ENCODE measurements at regions not wholly inside any gene's neighbourhood (a gene's known extent, or its start where the extent isn't known, plus 50 kb on each side); places are given as distances from the start of the nearest gene placed in this dataset.

DNA sequence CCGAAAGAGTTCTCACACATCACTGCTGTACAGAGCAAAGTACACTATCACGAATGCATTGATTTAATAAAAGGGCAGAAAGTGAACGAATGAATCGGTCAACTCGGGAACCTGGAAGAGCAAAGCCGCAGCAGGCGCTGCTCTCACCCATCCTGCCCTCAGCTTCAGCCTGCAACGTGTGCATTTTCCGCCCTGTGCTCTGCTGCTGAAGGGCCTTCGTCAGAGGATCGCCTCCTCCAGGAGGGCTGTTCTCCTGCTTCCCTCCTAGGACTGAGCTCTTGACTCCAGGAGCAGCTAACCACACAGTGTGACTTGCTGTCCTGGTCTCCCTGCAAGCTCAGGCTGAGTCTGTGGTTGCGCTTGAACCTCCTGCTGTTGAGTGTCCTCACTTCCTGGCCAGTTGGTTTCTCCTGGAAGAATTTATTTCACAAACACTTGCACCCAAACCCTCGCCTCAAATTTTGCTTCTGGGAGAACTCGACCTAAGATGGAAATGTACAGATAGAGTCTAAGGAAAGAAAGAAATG lies 473.0 kb upstream of the KLF6 start (continued):
- TF ChIP-seq, protein P1, sequence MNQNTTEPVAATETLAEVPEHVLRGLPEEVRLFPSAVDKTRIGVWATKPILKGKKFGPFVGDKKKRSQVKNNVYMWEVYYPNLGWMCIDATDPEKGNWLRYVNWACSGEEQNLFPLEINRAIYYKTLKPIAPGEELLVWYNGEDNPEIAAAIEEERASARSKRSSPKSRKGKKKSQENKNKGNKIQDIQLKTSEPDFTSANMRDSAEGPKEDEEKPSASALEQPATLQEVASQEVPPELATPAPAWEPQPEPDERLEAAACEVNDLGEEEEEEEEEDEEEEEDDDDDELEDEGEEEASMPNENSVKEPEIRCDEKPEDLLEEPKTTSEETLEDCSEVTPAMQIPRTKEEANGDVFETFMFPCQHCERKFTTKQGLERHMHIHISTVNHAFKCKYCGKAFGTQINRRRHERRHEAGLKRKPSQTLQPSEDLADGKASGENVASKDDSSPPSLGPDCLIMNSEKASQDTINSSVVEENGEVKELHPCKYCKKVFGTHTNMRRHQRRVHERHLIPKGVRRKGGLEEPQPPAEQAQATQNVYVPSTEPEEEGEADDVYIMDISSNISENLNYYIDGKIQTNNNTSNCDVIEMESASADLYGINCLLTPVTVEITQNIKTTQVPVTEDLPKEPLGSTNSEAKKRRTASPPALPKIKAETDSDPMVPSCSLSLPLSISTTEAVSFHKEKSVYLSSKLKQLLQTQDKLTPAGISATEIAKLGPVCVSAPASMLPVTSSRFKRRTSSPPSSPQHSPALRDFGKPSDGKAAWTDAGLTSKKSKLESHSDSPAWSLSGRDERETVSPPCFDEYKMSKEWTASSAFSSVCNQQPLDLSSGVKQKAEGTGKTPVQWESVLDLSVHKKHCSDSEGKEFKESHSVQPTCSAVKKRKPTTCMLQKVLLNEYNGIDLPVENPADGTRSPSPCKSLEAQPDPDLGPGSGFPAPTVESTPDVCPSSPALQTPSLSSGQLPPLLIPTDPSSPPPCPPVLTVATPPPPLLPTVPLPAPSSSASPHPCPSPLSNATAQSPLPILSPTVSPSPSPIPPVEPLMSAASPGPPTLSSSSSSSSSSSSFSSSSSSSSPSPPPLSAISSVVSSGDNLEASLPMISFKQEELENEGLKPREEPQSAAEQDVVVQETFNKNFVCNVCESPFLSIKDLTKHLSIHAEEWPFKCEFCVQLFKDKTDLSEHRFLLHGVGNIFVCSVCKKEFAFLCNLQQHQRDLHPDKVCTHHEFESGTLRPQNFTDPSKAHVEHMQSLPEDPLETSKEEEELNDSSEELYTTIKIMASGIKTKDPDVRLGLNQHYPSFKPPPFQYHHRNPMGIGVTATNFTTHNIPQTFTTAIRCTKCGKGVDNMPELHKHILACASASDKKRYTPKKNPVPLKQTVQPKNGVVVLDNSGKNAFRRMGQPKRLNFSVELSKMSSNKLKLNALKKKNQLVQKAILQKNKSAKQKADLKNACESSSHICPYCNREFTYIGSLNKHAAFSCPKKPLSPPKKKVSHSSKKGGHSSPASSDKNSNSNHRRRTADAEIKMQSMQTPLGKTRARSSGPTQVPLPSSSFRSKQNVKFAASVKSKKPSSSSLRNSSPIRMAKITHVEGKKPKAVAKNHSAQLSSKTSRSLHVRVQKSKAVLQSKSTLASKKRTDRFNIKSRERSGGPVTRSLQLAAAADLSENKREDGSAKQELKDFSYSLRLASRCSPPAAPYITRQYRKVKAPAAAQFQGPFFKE (tag by site-specific recombination; IDR thresholded peaks at IDR 0.05; ENCODE audit: borderline replicate concordance): no peak

GRCh38 chr10:4256971-4257370 lies 472.0 kb upstream of the KLF6 start:
- TF ChIP-seq, protein P2, sequence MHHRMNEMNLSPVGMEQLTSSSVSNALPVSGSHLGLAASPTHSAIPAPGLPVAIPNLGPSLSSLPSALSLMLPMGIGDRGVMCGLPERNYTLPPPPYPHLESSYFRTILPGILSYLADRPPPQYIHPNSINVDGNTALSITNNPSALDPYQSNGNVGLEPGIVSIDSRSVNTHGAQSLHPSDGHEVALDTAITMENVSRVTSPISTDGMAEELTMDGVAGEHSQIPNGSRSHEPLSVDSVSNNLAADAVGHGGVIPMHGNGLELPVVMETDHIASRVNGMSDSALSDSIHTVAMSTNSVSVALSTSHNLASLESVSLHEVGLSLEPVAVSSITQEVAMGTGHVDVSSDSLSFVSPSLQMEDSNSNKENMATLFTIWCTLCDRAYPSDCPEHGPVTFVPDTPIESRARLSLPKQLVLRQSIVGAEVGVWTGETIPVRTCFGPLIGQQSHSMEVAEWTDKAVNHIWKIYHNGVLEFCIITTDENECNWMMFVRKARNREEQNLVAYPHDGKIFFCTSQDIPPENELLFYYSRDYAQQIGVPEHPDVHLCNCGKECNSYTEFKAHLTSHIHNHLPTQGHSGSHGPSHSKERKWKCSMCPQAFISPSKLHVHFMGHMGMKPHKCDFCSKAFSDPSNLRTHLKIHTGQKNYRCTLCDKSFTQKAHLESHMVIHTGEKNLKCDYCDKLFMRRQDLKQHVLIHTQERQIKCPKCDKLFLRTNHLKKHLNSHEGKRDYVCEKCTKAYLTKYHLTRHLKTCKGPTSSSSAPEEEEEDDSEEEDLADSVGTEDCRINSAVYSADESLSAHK (tag by site-specific recombination; IDR thresholded peaks at IDR 0.05): no peak
- Histone ChIP-seq H3K9me3 (ENCODE audit: control insufficient read depth, insufficient read depth, low read depth, low read length) (no peaks in the 10 kb centered on the region), H3K4me3 (ENCODE audit: low read depth, low read length) (no peak overlapping the region), H3K36me3 (ENCODE audit: control insufficient read depth in 2 of 2, insufficient read depth in 1 of 2, low read length in 2 of 2) (no peaks in the 10 kb centered on the region), H3K27ac (ENCODE audit: extremely low read depth, low read depth, low read length) (no peak overlapping the region), H3K4me1 (ENCODE audit: control insufficient read depth, insufficient read depth, low read length) (no peaks in the 10 kb centered on the region; the same call in 1 of the 2 replicates)
- ChIA-PET POLR2A (no interaction called here), CTCF (no interaction called here)

GRCh38 chr10:4255751-4256150 lies 470.7 kb upstream of the KLF6 start:
- CTCF ChIA-PET: interaction anchor here (0.8 kb wide), 1 partner anchor 11 kb away, joined by 3 read pairs; no protein-coding TSS in a partner anchor

More at GRCh38 chr10:4255751-4256150, 470.7 kb upstream of the KLF6 start:
- no peaks in the 10 kb centered on the region for H3K9me3 ChIP-seq (ENCODE audit: control insufficient read depth, insufficient read depth, low read depth, low read length)
- TF ChIP-seq, protein P3, sequence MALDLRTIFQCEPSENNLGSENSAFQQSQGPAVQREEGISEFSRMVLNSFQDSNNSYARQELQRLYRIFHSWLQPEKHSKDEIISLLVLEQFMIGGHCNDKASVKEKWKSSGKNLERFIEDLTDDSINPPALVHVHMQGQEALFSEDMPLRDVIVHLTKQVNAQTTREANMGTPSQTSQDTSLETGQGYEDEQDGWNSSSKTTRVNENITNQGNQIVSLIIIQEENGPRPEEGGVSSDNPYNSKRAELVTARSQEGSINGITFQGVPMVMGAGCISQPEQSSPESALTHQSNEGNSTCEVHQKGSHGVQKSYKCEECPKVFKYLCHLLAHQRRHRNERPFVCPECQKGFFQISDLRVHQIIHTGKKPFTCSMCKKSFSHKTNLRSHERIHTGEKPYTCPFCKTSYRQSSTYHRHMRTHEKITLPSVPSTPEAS (tag by site-specific recombination; IDR thresholded peaks at IDR 0.05): no peak
- TF ChIP-seq ZNF624 (tag by site-specific recombination; IDR thresholded peaks at IDR 0.05): no peak
- TF ChIP-seq ZFP69B (tag by site-specific recombination; IDR thresholded peaks at IDR 0.05): no peak
- TF ChIP-seq ZNF513 (tag by site-specific recombination; IDR thresholded peaks at IDR 0.05): no peak
- no peak for TF ChIP-seq ZSCAN16 (tag by site-specific recombination; IDR thresholded peaks at IDR 0.05)
- peak; percentile 26 for TF ChIP-seq SETDB1 (IDR thresholded peaks at IDR 0.05; ENCODE audit: insufficient read length, low read length)
- no peak for TF ChIP-seq ZNF580 (tag by site-specific recombination; IDR thresholded peaks at IDR 0.05)
- no peak for TF ChIP-seq SP7 (tag by site-specific recombination; IDR thresholded peaks at IDR 0.05)
- no peak overlapping the region for H3K4me3 ChIP-seq (ENCODE audit: low read depth, low read length)
- no peaks in the 10 kb centered on the region for H3K36me3 ChIP-seq (ENCODE audit: control insufficient read depth in 2 of 2, insufficient read depth in 1 of 2, low read length in 2 of 2)
- H3K27ac ChIP-seq (ENCODE audit: extremely low read depth, low read depth, low read length): no peak overlapping the region
- POLR2A ChIA-PET: interaction anchor here (1.0 kb wide), 1 partner anchor 13 kb away, joined by 3 read pairs; no protein-coding TSS in a partner anchor
- H3K4me1 ChIP-seq (ENCODE audit: control insufficient read depth, insufficient read depth, low read length): no peaks in the 10 kb centered on the region; the same call in 1 of the 2 replicates
